ENCODE measurements at regions not wholly inside any gene's neighbourhood (a gene's known extent, or its start where the extent isn't known, plus 50 kb on each side); places are given as distances from the start of the nearest gene placed in this dataset.

- Histone ChIP-seq H3K79me2 (ENCODE audit: insufficient read depth, low read length) (no peaks in the 10 kb centered on the region), H2AFZ (ENCODE audit: low read depth, low read length, severe bottlenecking) (no peak overlapping the region), H3K36me3 (ENCODE audit: low read length) (no peaks in the 10 kb centered on the region), H3K27me3 (ENCODE audit: low read length) (no peaks in the 10 kb centered on the region), H3K9me3 (ENCODE audit: insufficient read depth, low read length) (no peaks in the 10 kb centered on the region), H4K20me1 (ENCODE audit: low read depth, low read length) (no peaks in the 10 kb centered on the region), H3K4me2 (ENCODE audit: low read depth, low read length, poor library complexity, severe bottlenecking) (no peak overlapping the region), H3K9ac (ENCODE audit: low read length) (no peak overlapping the region), H3K9me2 (replicated peaks; ENCODE audit: insufficient read depth, low read length) (no peaks in the 10 kb centered on the region), H3K27ac (ENCODE audit: low read depth, low read length) (no peak overlapping the region), H3F3A (ENCODE audit: insufficient read depth) (no peaks in the 10 kb centered on the region), H3K4me3 (ENCODE audit: insufficient read depth, low read length, poor library complexity, severe bottlenecking) (no peak overlapping the region)
- TF ChIP-seq EZH2phosphoT487 (conservative IDR thresholded peaks at IDR 0.05; ENCODE audit: low read length), result no peak
Observed at GRCh38 chr6:104284872-104285271, 574.8 kb downstream of the HACE1 start.

GRCh38 chr6:104282581-104282980 is 577.1 kb downstream of the HACE1 start:
- Histone ChIP-seq H3K27me3 (ENCODE audit: low read length) (no peaks in the 10 kb centered on the region), H3K9ac (ENCODE audit: low read length) (no peak overlapping the region), H4K20me1 (ENCODE audit: low read depth, low read length) (no peaks in the 10 kb centered on the region), H3K79me2 (ENCODE audit: insufficient read depth, low read length) (no peaks in the 10 kb centered on the region), H3K27ac (ENCODE audit: low read depth, low read length) (no peak overlapping the region), H3K9me3 (ENCODE audit: insufficient read depth, low read length) (no peaks in the 10 kb centered on the region), H3K36me3 (ENCODE audit: low read length) (no peaks in the 10 kb centered on the region), H3K4me2 (ENCODE audit: low read depth, low read length, poor library complexity, severe bottlenecking) (no peak overlapping the region), H3K4me3 (ENCODE audit: insufficient read depth, low read length, poor library complexity, severe bottlenecking) (no peak overlapping the region), H2AFZ (ENCODE audit: low read depth, low read length, severe bottlenecking) (no peak overlapping the region), H3F3A (ENCODE audit: insufficient read depth) (no peaks in the 10 kb centered on the region), H3K9me2 (replicated peaks; ENCODE audit: insufficient read depth, low read length) (no peaks in the 10 kb centered on the region)
- no peak for TF ChIP-seq CTCF (IDR thresholded peaks at IDR 0.05; ENCODE audit: insufficient read depth, low read length, poor library complexity, severe bottlenecking)
- no peak for TF ChIP-seq EZH2phosphoT487 (conservative IDR thresholded peaks at IDR 0.05; ENCODE audit: low read length)

GRCh38 chr6:104281370-104281769 is 578.3 kb downstream of the HACE1 start:
- no peaks in the 10 kb centered on the region for H3K9me3 ChIP-seq (ENCODE audit: insufficient read depth, low read length)
- H2AFZ ChIP-seq (ENCODE audit: low read depth, low read length, severe bottlenecking), result no peak overlapping the region
- TF ChIP-seq EZH2phosphoT487 (conservative IDR thresholded peaks at IDR 0.05; ENCODE audit: low read length), result no peak
- TF ChIP-seq CTCF (IDR thresholded peaks at IDR 0.05; ENCODE audit: insufficient read depth, low read length, poor library complexity, severe bottlenecking), result no peak
- H3K9me2 ChIP-seq (replicated peaks; ENCODE audit: insufficient read depth, low read length), result no peaks in the 10 kb centered on the region
- H3K4me2 ChIP-seq (ENCODE audit: low read depth, low read length, poor library complexity, severe bottlenecking), result no peak overlapping the region
- no peaks in the 10 kb centered on the region for H3K79me2 ChIP-seq (ENCODE audit: insufficient read depth, low read length)
- no peak overlapping the region for H3K27ac ChIP-seq (ENCODE audit: low read depth, low read length)
- H3K4me3 ChIP-seq (ENCODE audit: insufficient read depth, low read length, poor library complexity, severe bottlenecking), result no peak overlapping the region
- H3F3A ChIP-seq (ENCODE audit: insufficient read depth), result no peaks in the 10 kb centered on the region
- H3K27me3 ChIP-seq (ENCODE audit: low read length), result no peaks in the 10 kb centered on the region
- no peaks in the 10 kb centered on the region for H4K20me1 ChIP-seq (ENCODE audit: low read depth, low read length)
- H3K36me3 ChIP-seq (ENCODE audit: low read length), result no peaks in the 10 kb centered on the region
- H3K9ac ChIP-seq (ENCODE audit: low read length), result no peak overlapping the region

GRCh38 chr6:104268389-104268788 is 591.3 kb downstream of the HACE1 start:
- H3F3A ChIP-seq (ENCODE audit: insufficient read depth), result no peaks in the 10 kb centered on the region
- no peaks in the 10 kb centered on the region for H4K20me1 ChIP-seq (ENCODE audit: low read depth, low read length)
- H3K36me3 ChIP-seq (ENCODE audit: low read length), result no peaks in the 10 kb centered on the region
- H2AFZ ChIP-seq (ENCODE audit: low read depth, low read length, severe bottlenecking), result no peak overlapping the region
- no peak overlapping the region for H3K4me3 ChIP-seq (ENCODE audit: insufficient read depth, low read length, poor library complexity, severe bottlenecking)
- no peaks in the 10 kb centered on the region for H3K27me3 ChIP-seq (ENCODE audit: low read length)
- H3K9me2 ChIP-seq (replicated peaks; ENCODE audit: insufficient read depth, low read length), result no peaks in the 10 kb centered on the region
- no peak overlapping the region for H3K27ac ChIP-seq (ENCODE audit: low read depth, low read length)
- H3K9ac ChIP-seq (ENCODE audit: low read length), result no peak overlapping the region
- no peak for TF ChIP-seq CTCF (IDR thresholded peaks at IDR 0.05; ENCODE audit: insufficient read depth, low read length, poor library complexity, severe bottlenecking)
- no peak for TF ChIP-seq EZH2phosphoT487 (conservative IDR thresholded peaks at IDR 0.05; ENCODE audit: low read length)
- H3K4me2 ChIP-seq (ENCODE audit: low read depth, low read length, poor library complexity, severe bottlenecking), result no peak overlapping the region
- H3K9me3 ChIP-seq (ENCODE audit: insufficient read depth, low read length), result no peaks in the 10 kb centered on the region
- no peaks in the 10 kb centered on the region for H3K79me2 ChIP-seq (ENCODE audit: insufficient read depth, low read length)
